Hepatocyte (in vitro differentiated cells): ENCODE measurements at regions not wholly inside any gene's neighbourhood (a gene's known extent, or its start where the extent isn't known, plus 50 kb on each side); places are given as distances from the start of the nearest gene placed in this dataset.
A peak's percentile ranks its signal among the peaks of the same experiment; 100 is the strongest.

Experiments
- DNase-seq: peaks from one replicate; pipeline ENCODE4 v3.0.0-alpha.2; 2016; ENCODE audit warnings: low spot score
- H2AFZ ChIP-seq: fragments of 200-600 bp; sonication (generic); 2 replicates; pipeline ENCODE4 v1.6.0; 2016; ENCODE audit warnings: antibody characterized with exemption, mild to moderate bottlenecking
- H3K27ac ChIP-seq: fragments of 200-600 bp; sonication (generic); 2 replicates; pipeline ENCODE4 v1.5.1; 2016; ENCODE audit warnings: mild to moderate bottlenecking
- H3K27me3 ChIP-seq: fragments of 200-600 bp; sonication (generic); 2 replicates; pipeline ENCODE4 v1.6.1; 2016
- H3K36me3 ChIP-seq: fragments of 200-600 bp; sonication (generic); replicated peaks from 2 replicates; pipeline ENCODE4 v1.5.1; 2016; ENCODE audit warnings: low read depth; ENCODE audit not compliant: insufficient read depth
- H3K4me1 ChIP-seq: fragments of 200-600 bp; sonication (generic); 2 replicates; pipeline ENCODE4 v1.5.1; 2016; ENCODE audit warnings: mild to moderate bottlenecking, moderate library complexity; ENCODE audit not compliant: insufficient read depth
- H3K4me2 ChIP-seq: fragments of 200-600 bp; sonication (generic); 2 replicates; pipeline ENCODE4 v1.6.0; 2016
- H3K4me3 ChIP-seq: fragments of 200-600 bp; sonication (generic); 2 replicates; pipeline ENCODE4 v1.5.1; 2016; ENCODE audit warnings: mild to moderate bottlenecking
- H3K79me2 ChIP-seq: fragments of 200-600 bp; sonication (generic); 2 replicates; pipeline ENCODE4 v1.6.0; 2017; ENCODE audit warnings: mild to moderate bottlenecking
- H3K9me2 ChIP-seq: fragments of 200-600 bp; sonication (generic); replicated peaks from 2 replicates; pipeline ENCODE4 v1.6.0; 2017; ENCODE audit warnings: mild to moderate bottlenecking; ENCODE audit not compliant: insufficient read depth
- H3K9me3 ChIP-seq: fragments of 200-600 bp; sonication (generic); 2 replicates; pipeline ENCODE4 v1.5.1; 2016; ENCODE audit warnings: low read depth, mild to moderate bottlenecking
- H4K20me1 ChIP-seq: fragments of 200-600 bp; sonication (generic); 2 replicates; pipeline ENCODE4 v1.6.0; 2016; ENCODE audit warnings: mild to moderate bottlenecking; ENCODE audit not compliant: insufficient read depth, poor library complexity, severe bottlenecking
- CTCF ChIP-seq: fragments of 200-600 bp; sonication (generic); IDR thresholded peaks from 2 replicates; pipeline ENCODE4 v1.5.1; 2016; ENCODE audit warnings: antibody characterized with exemption, mild to moderate bottlenecking; ENCODE audit not compliant: poor library complexity
- EZH2 ChIP-seq: fragments of 200-600 bp; sonication (generic); IDR thresholded peaks from 2 replicates; pipeline ENCODE4 v1.6.1; 2016; ENCODE audit warnings: antibody characterized with exemption, mild to moderate bottlenecking, borderline replicate concordance
- EZH2phosphoT487 ChIP-seq: fragments of 200-600 bp; sonication (generic); IDR thresholded peaks from one replicate; pipeline ENCODE4 v1.6.1; 2018; ENCODE audit warnings: antibody characterized with exemption, mild to moderate bottlenecking, low read depth, moderate library complexity; ENCODE audit not compliant: unreplicated experiment, severe bottlenecking
- WGBS: methylation state at CpG from one replicate; pipeline ENCODE4 v1.1.6; 2016; ENCODE audit warnings: low lambda C conversion rate; ENCODE audit errors: missing lambda C conversion rate; 5-methylcytosine and 5-hydroxymethylcytosine counted together

GRCh38 chr15:37262922-37263608 is 162.7 kb upstream of the MEIS2 start:
- Histone ChIP-seq H3K4me2 (no peak overlapping the region), H4K20me1 (no peaks in the 10 kb centered on the region), H3K4me1 (no peaks in the 10 kb centered on the region), H2AFZ (no peak overlapping the region), H3K36me3 (no peaks in the 10 kb centered on the region), H3K27me3 (no peaks in the 10 kb centered on the region), H3K4me3 (no peak overlapping the region), H3K9me2 (no peaks in the 10 kb centered on the region), H3K27ac (no peak overlapping the region), H3K9me3 (no peaks in the 10 kb centered on the region), H3K79me2 (no peaks in the 10 kb centered on the region)
- DNase-seq = no peak
- no peak for TF ChIP-seq EZH2
- 91% methylated on average over 3 of the region's 3 CpGs for WGBS

- Histone ChIP-seq H3K27ac (no peak overlapping the region), H3K27me3 (no peaks in the 10 kb centered on the region), H3K4me1 (no peaks in the 10 kb centered on the region), H3K79me2 (no peaks in the 10 kb centered on the region), H3K36me3 (no peaks in the 10 kb centered on the region), H3K9me2 (no peaks in the 10 kb centered on the region), H3K9me3 (no peaks in the 10 kb centered on the region), H4K20me1 (no peaks in the 10 kb centered on the region), H3K4me2 (no peak overlapping the region), H2AFZ (no peak overlapping the region), H3K4me3 (no peak overlapping the region)
- TF ChIP-seq EZH2phosphoT487 = no peak
- TF ChIP-seq EZH2 = no peak
- TF ChIP-seq CTCF = peak; percentile 40
- WGBS = 63% methylated on average over 3 of the region's 3 CpGs
- peak; percentile 20 for DNase-seq
Observed at GRCh38 chr15:37289109-37289765, 188.9 kb upstream of the MEIS2 start.

DNA sequence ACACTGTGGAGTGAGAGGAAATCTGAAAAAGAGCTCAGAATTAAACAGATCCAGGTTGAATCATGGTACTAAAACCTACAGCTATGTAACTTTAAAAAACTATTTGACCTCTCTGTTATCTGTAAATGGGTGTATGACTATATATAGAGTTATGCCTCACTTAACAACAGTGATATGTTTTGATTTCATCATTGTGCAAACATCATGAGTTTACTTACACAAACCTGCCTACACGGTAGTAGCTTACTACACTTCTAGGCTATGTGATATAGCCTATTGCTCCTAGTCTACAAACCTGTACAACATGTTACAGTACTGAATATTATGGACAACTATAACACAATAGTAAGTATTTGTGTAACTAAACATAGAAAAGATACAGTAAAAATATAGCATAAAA is 191.6 kb upstream of the MEIS2 start:
- H3K9me2 ChIP-seq = no peaks in the 10 kb centered on the region
- no peak overlapping the region for H3K4me2 ChIP-seq
- no peak overlapping the region for H3K4me3 ChIP-seq
- peak; percentile 7 for DNase-seq
- H3K79me2 ChIP-seq = no peaks in the 10 kb centered on the region
- H2AFZ ChIP-seq = no peak overlapping the region
- no peaks in the 10 kb centered on the region for H3K27me3 ChIP-seq
- 45% methylated on average over 1 of the region's 1 CpG for WGBS
- no peaks in the 10 kb centered on the region for H3K9me3 ChIP-seq
- no peaks in the 10 kb centered on the region for H3K36me3 ChIP-seq
- H4K20me1 ChIP-seq = no peaks in the 10 kb centered on the region
- H3K4me1 ChIP-seq = no peaks in the 10 kb centered on the region
- no peak for TF ChIP-seq EZH2
- no peak for TF ChIP-seq EZH2phosphoT487
- TF ChIP-seq CTCF = no peak
- no peak overlapping the region for H3K27ac ChIP-seq

- no peak overlapping the region for H3K4me3 ChIP-seq
- H3K9me2 ChIP-seq = no peaks in the 10 kb centered on the region
- WGBS = 81% methylated on average over 1 of the region's 1 CpG
- no peaks in the 10 kb centered on the region for H3K36me3 ChIP-seq
- no peak overlapping the region for H2AFZ ChIP-seq
- no peaks in the 10 kb centered on the region for H3K27me3 ChIP-seq
- H3K4me1 ChIP-seq = no peaks in the 10 kb centered on the region
- TF ChIP-seq CTCF = no peak
- no peak for TF ChIP-seq EZH2phosphoT487
- no peak for TF ChIP-seq EZH2
- no peaks in the 10 kb centered on the region for H4K20me1 ChIP-seq
- no peak overlapping the region for H3K4me2 ChIP-seq
- no peaks in the 10 kb centered on the region for H3K9me3 ChIP-seq
- DNase-seq = no peak
- no peak overlapping the region for H3K27ac ChIP-seq
- no peaks in the 10 kb centered on the region for H3K79me2 ChIP-seq
Observed at GRCh38 chr15:37298271-37298670, 197.9 kb upstream of the MEIS2 start.
